H9 (cell line): ENCODE measurements at regions not wholly inside any gene's neighbourhood (a gene's known extent, or its start where the extent isn't known, plus 50 kb on each side); places are given as distances from the start of the nearest gene placed in this dataset.

Source experiments
- DNase-seq: peaks from one replicate; pipeline ENCODE4 v3.0.0-alpha.2; 2017
- H2AFZ ChIP-seq: one replicate; pipeline ENCODE4 v1.6.1; 2013; ENCODE audit warnings: mild to moderate bottlenecking, low read length, control low read depth, moderate library complexity
- H2AK5ac ChIP-seq: 2 replicates; pipeline ENCODE4 v1.6.1; 2013; ENCODE audit warnings: low read length, control low read depth, mixed read lengths; ENCODE audit not compliant: insufficient read length
- H2BK120ac ChIP-seq: one replicate; pipeline ENCODE4 v1.6.1; 2013; ENCODE audit warnings: low read depth, mild to moderate bottlenecking, low read length, control low read depth, inconsistent platforms; ENCODE audit not compliant: poor library complexity, severe bottlenecking
- H2BK12ac ChIP-seq: 2 replicates; pipeline ENCODE4 v1.6.1; 2013; ENCODE audit warnings: low read length, control low read depth, mixed read lengths, low read depth; ENCODE audit not compliant: insufficient read length
- H2BK15ac ChIP-seq: 2 replicates; pipeline ENCODE4 v1.6.1; 2013; ENCODE audit warnings: low read depth, low read length, control low read depth
- H2BK20ac ChIP-seq: one replicate; pipeline ENCODE4 v1.6.1; 2013; ENCODE audit warnings: low read depth, mild to moderate bottlenecking, low read length, control low read depth, inconsistent platforms; ENCODE audit not compliant: poor library complexity, severe bottlenecking
- H2BK5ac ChIP-seq: 2 replicates; pipeline ENCODE4 v1.6.1; 2013; ENCODE audit warnings: low read length, control low read depth, mixed read lengths; ENCODE audit not compliant: insufficient read length
- H3K14ac ChIP-seq: 2 replicates; pipeline ENCODE4 v1.6.1; 2013; ENCODE audit warnings: low read length, control low read depth; ENCODE audit not compliant: insufficient read depth
- H3K18ac ChIP-seq: 2 replicates; pipeline ENCODE4 v1.6.1; 2013; ENCODE audit warnings: low read depth, mild to moderate bottlenecking, mixed read lengths, low read length, control low read depth; ENCODE audit not compliant: insufficient read length
- H3K23ac ChIP-seq: 2 replicates; pipeline ENCODE4 v1.6.1; 2013; ENCODE audit warnings: low read length, control low read depth, mixed read lengths, low read depth; ENCODE audit not compliant: insufficient read length
- H3K23me2 ChIP-seq: 2 replicates; pipeline ENCODE4 v1.6.1; 2013; ENCODE audit warnings: low read depth, mild to moderate bottlenecking, mixed read lengths, low read length, control low read depth; ENCODE audit not compliant: insufficient read length, poor library complexity, severe bottlenecking
- H3K27ac ChIP-seq: 2 replicates; pipeline ENCODE4 v1.5.1; 2013; ENCODE audit warnings: low read length, control low read depth, mixed read lengths, low read depth; ENCODE audit not compliant: insufficient read length
- H3K27me3 ChIP-seq: 2 replicates; pipeline ENCODE4 v1.6.1; 2013; ENCODE audit warnings: low read length, control low read depth, inconsistent platforms; ENCODE audit not compliant: insufficient read depth
- H3K4ac ChIP-seq: 2 replicates; pipeline ENCODE4 v1.6.1; 2013; ENCODE audit warnings: low read depth, mild to moderate bottlenecking, control low read depth, inconsistent platforms, low read length, moderate library complexity
- H3K4me1 ChIP-seq: 2 replicates; pipeline ENCODE4 v1.6.1; 2013; ENCODE audit warnings: low read length, control low read depth, inconsistent platforms; ENCODE audit not compliant: insufficient read depth
- H3K4me2 ChIP-seq: 2 replicates; pipeline ENCODE4 v1.6.1; 2013; ENCODE audit warnings: low read length, control low read depth, mixed read lengths; ENCODE audit not compliant: insufficient read length, insufficient read depth
- H3K56ac ChIP-seq: 2 replicates; pipeline ENCODE4 v1.6.1; 2013; ENCODE audit warnings: low read depth, mild to moderate bottlenecking, mixed read lengths, low read length, control low read depth; ENCODE audit not compliant: insufficient read length
- H3K79me1 ChIP-seq: 2 replicates; pipeline ENCODE4 v1.6.1; 2013; ENCODE audit warnings: low read depth, mild to moderate bottlenecking, moderate library complexity, low read length, control low read depth, inconsistent platforms; ENCODE audit not compliant: insufficient read depth, poor library complexity, severe bottlenecking
- H3K79me2 ChIP-seq: 2 replicates; pipeline ENCODE4 v1.6.1; 2013; ENCODE audit warnings: low read length, control low read depth, inconsistent platforms; ENCODE audit not compliant: insufficient read depth
- H3K9ac ChIP-seq: 2 replicates; pipeline ENCODE4 v1.6.1; 2013; ENCODE audit warnings: low read length, control low read depth, mixed read lengths; ENCODE audit not compliant: insufficient read length; ENCODE audit errors: extremely low read depth
- H3K9me3 ChIP-seq: one replicate; pipeline ENCODE4 v1.6.1; 2013; ENCODE audit warnings: low read depth, low read length, inconsistent platforms; ENCODE audit not compliant: control insufficient read depth
- H3T11ph ChIP-seq: one replicate; pipeline ENCODE4 v1.6.1; 2013; ENCODE audit warnings: mild to moderate bottlenecking, low read length, control low read depth, inconsistent platforms
- H4K20me1 ChIP-seq: one replicate; pipeline ENCODE4 v1.6.1; 2013; ENCODE audit not compliant: control insufficient read depth, insufficient read length, insufficient read depth
- H4K5ac ChIP-seq: 2 replicates; pipeline ENCODE4 v1.6.1; 2013; ENCODE audit warnings: low read depth, mild to moderate bottlenecking, mixed read lengths, low read length, control low read depth; ENCODE audit not compliant: insufficient read length
- H4K8ac ChIP-seq: replicated peaks from 2 replicates; pipeline ENCODE4 v1.6.1; 2013; ENCODE audit warnings: low read length, control low read depth, mixed read lengths, low read depth; ENCODE audit not compliant: insufficient read length
- H4K91ac ChIP-seq: 2 replicates; pipeline ENCODE4 v1.6.1; 2013; ENCODE audit warnings: low read depth, mild to moderate bottlenecking, moderate library complexity, mixed read lengths, low read length, control low read depth; ENCODE audit not compliant: insufficient read length
- H3K27ac Mint-ChIP-seq, 3 experiments: 2 replicates in 2 of 3; 3 replicates in 1 of 3; pipeline ENCODE4 v1.8.0; 2020 to 2021; ENCODE audit warnings: mixed read lengths in 3 of 3, mild to moderate bottlenecking in 1 of 3, moderate library complexity in 1 of 3
- H3K27me3 Mint-ChIP-seq: 2 replicates; pipeline ENCODE4 v1.8.0; 2021; ENCODE audit warnings: low read depth, mild to moderate bottlenecking, moderate library complexity, mixed read lengths
- H3K36me3 Mint-ChIP-seq, 3 experiments: 2 replicates in 2 of 3; 3 replicates in 1 of 3; pipeline ENCODE4 v1.8.0; 2020 to 2021; ENCODE audit warnings: low read depth in 3 of 3, mixed read lengths in 3 of 3; ENCODE audit not compliant: insufficient read depth in 1 of 3
- H3K4me1 Mint-ChIP-seq, 2 experiments: 2 replicates each; pipeline ENCODE4 v1.8.0; 2020; ENCODE audit warnings: mixed read lengths in 2 of 2
- H3K4me3 Mint-ChIP-seq, 2 experiments: 2 replicates in 1 of 2; 3 replicates in 1 of 2; pipeline ENCODE4 v1.8.0; 2020 to 2021; ENCODE audit warnings: mild to moderate bottlenecking in 2 of 2, mixed read lengths in 2 of 2, moderate library complexity in 1 of 2
- H3K9me3 Mint-ChIP-seq, 2 experiments: 2 replicates in 1 of 2; 3 replicates in 1 of 2; pipeline ENCODE4 v1.8.0; 2020; ENCODE audit warnings: mild to moderate bottlenecking in 2 of 2, mixed read lengths in 2 of 2, moderate library complexity in 1 of 2
- WGBS: extraction: QIAGEN DNeasy Blood & Tissue Kit; methylation state at CpG from one replicate; pipeline ENCODE4 v1.1.7; 2013; ENCODE audit warnings: missing lambda C conversion rate, low lambda C conversion rate, mixed read lengths; ENCODE audit not compliant: insufficient read length; ENCODE audit errors: extremely low coverage; 5-methylcytosine and 5-hydroxymethylcytosine counted together
- TF ChIP-seq, protein P1 (sequence below): fragments of 200-600 bp; sonication (generic); conservative IDR thresholded peaks from 3 replicates; pipeline ENCODE4 v1.8.0; 2021; ENCODE audit warnings: antibody characterized with exemption, mild to moderate bottlenecking

DNA sequence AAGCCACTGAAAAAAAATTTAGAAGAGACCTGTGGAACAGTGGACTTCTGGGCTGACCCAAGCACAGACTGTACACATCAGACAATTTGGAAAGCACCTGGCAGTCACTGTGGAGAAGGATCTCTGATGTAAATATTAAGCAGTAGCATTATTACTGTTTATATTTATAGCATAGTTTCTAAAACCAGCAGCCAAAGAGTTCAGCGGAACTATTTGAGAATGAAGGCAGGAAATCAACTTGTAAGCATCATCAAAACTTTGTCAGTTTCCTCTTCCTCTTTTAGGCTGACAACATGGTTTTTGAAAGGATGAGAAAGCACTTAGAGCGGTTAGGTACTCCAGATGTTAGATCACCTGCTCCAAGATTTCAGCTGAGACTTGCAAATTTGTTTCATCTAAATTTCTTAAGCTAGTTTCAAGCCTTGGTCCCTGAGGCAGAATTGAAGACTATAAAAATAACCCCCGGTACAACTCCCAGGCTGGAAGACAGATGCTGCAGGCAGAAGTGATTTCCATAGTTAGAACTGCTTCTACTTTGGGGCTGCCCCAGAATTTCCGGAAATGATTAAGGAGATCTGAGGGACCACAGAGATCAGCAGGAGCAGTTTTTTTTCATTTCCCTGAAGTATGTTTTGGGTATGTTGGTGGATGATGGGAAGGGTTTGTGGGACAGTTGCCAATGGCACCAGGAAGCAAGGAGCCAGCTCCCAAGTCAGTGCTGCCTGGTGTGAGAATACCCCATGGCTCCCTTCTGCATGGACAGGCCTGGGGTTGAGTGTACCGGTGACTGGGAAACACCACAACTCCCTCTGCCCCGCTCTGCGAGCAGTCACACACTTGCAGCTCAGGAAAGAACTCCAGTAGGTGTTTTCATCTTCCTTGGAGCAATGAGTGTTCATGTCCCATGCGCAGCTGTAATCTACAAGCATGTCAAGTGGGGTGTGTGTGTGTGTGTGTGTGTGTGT is 354.5 kb downstream of the NUAK1 start:
- Histone ChIP-seq H2AFZ (no peak overlapping the region), H2BK12ac (no peak overlapping the region), H2BK15ac (no peak overlapping the region), H3K18ac (no peak overlapping the region), H4K8ac (no peak overlapping the region), H3K4me2 (no peak overlapping the region), H3K9ac (no peak overlapping the region), H3K23me2 (no peaks in the 10 kb centered on the region), H3T11ph (no peak overlapping the region), H3K27me3 (no peaks in the 10 kb centered on the region), H3K23ac (no peak overlapping the region), H4K20me1 (no peaks in the 10 kb centered on the region), H4K91ac (no peak overlapping the region), H2BK20ac (no peak overlapping the region), H2BK5ac (no peak overlapping the region), H2AK5ac (no peak overlapping the region), H3K4ac (no peak overlapping the region), H3K14ac (no peak overlapping the region), H3K4me1 (no peaks in the 10 kb centered on the region), H2BK120ac (no peak overlapping the region), H3K56ac (no peak overlapping the region), H3K9me3 (no peaks in the 10 kb centered on the region), H4K5ac (no peak overlapping the region), H3K27ac (no peak overlapping the region), H3K79me1 (no peaks in the 10 kb centered on the region), H3K79me2 (no peaks in the 10 kb centered on the region)
- Mint-ChIP-seq H3K27ac (no peak overlapping the region; a peak in 1 of 7 replicates), H3K9me3 (peaks cover 0 to 4% of the 10 kb centered on the region in 2 experiments; a peak in 3 of 5 replicates), H3K36me3 (peaks cover 0 to 2% (median 0%) of the 10 kb centered on the region in 3 experiments; a peak in 2 of 7 replicates), H3K4me3 (no peak overlapping the region), H3K27me3 (no peaks in the 10 kb centered on the region), H3K4me1 (peaks cover 7 to 8% of the 10 kb centered on the region in 2 experiments; a peak in 3 of 4 replicates)
- no peak for DNase-seq
- TF ChIP-seq, protein P1, sequence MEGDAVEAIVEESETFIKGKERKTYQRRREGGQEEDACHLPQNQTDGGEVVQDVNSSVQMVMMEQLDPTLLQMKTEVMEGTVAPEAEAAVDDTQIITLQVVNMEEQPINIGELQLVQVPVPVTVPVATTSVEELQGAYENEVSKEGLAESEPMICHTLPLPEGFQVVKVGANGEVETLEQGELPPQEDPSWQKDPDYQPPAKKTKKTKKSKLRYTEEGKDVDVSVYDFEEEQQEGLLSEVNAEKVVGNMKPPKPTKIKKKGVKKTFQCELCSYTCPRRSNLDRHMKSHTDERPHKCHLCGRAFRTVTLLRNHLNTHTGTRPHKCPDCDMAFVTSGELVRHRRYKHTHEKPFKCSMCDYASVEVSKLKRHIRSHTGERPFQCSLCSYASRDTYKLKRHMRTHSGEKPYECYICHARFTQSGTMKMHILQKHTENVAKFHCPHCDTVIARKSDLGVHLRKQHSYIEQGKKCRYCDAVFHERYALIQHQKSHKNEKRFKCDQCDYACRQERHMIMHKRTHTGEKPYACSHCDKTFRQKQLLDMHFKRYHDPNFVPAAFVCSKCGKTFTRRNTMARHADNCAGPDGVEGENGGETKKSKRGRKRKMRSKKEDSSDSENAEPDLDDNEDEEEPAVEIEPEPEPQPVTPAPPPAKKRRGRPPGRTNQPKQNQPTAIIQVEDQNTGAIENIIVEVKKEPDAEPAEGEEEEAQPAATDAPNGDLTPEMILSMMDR = no peak
- no CpG with 5 or more reads among the region's 8 CpGs for WGBS
